ENCODE measurements at regions not wholly inside any gene's neighbourhood (a gene's known extent, or its start where the extent isn't known, plus 50 kb on each side); places are given as distances from the start of the nearest gene placed in this dataset.

DNA sequence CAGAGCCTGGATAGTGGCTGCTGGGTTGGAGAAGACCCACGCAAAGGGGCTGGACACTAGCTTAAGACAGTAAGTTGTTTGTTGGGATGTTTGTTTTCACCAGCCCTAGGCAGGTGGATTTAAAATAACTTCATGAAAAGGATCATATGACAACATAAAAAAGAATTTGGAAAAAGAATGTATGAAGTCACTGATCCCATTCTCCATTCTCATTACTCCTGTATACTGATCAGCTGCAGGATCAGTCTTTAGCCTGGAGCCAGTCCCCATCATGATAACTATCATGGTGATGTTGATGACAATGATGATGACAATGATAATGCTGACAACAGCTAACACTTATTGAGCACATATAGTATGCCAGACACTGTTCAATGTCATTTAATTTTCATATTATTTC, 92.1 kb upstream of the IFNE start:
- CTCF ChIA-PET, result interaction anchor here (1.2 kb wide), 1 partner anchor 217 kb away, joined by 3 read pairs; no protein-coding TSS in a partner anchor
- H3K27ac Mint-ChIP-seq, result no peak overlapping the region
- no peak for DNase-seq
- H3K36me3 Mint-ChIP-seq, result no peaks in the 10 kb centered on the region
- peaks cover 23% of the 10 kb centered on the region for H3K27me3 Mint-ChIP-seq
- no peak overlapping the region for H3K4me3 Mint-ChIP-seq
- peaks cover 30% of the 10 kb centered on the region for H3K4me1 Mint-ChIP-seq
- no peaks in the 10 kb centered on the region for H3K9me3 Mint-ChIP-seq

DNA sequence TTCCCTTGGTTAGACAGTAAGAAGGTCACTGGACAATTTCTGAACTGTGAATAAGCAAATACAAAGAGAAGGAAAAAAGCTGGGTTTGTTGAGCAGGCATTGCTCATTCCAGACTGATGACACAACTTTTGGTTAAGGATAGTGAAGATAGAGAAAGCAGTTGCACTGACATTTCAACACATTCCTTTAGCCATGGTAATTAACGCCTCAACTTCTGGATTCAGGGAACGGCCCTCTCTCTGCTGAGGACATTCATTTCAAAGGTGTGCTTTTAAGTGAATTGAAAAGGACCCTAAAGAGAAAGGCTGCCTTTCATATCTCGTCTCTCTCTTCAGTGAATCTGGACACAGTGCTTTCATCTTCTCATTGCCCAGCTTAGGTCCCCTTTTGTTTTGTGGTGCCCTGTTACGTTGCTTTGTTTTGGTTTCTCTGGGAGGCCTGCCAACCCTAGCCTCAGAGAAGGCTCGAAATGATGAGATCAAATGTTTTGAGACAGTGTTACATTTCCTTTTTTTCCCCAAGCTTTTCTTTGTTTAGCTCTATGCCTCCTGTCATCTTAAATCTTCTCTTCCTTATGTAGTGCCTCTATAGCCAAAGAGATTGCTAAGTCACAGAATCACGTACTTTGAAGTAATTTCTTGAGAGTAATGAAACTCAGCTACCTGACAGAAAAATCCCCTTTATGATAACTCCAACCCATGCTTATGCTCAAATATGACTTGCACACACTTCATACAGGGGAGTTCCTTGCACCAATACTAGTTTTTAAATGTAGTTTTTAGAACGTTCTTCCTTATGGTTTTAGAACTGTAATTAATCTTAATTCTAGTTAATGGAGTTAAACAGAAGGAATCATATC, 94.4 kb upstream of the IFNE start:
- Mint-ChIP-seq H3K27ac (peak overlapping the region; percentile 72), H3K36me3 (no peaks in the 10 kb centered on the region), H3K27me3 (peaks cover 19% of the 10 kb centered on the region), H3K4me3 (peak overlapping the region; percentile 2), H3K9me3 (no peaks in the 10 kb centered on the region), H3K4me1 (peaks cover 38% of the 10 kb centered on the region)
- peak; percentile 49 for DNase-seq
- CTCF ChIA-PET, result interaction anchor here (0.7 to 0.9 kb wide), 4 partner anchors 12 to 214 kb away, joined by 3 to 4 read pairs (median 3); no protein-coding TSS in a partner anchor

DNA sequence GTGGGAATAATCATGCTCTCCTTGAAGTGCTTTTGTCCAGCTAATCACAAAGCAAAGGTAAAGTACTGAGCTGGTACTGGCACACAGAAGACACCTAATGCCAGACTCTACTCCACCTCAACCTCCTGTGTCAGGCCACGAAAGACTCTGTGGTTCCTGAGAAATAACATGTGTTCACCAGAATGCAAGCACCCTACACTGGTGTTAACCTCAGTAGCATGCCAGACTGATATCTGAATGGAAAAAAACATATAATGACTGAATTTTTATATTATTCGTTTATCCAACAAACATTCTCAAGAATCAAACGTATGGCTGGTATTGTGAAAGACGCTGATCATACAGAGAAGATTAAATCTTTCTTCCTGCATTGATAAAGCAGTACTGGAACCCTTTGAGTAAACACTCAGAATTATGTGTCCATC, 97.1 kb upstream of the IFNE start:
- H3K4me1 Mint-ChIP-seq, result peaks cover 48% of the 10 kb centered on the region
- H3K27me3 Mint-ChIP-seq, result peaks cover 12% of the 10 kb centered on the region
- H3K9me3 Mint-ChIP-seq, result no peaks in the 10 kb centered on the region
- CTCF ChIA-PET, result interaction anchor here (0.9 kb wide), 1 partner anchor 113 kb away, joined by 3 read pairs; no protein-coding TSS in a partner anchor
- peak overlapping the region; percentile 69 for H3K4me3 Mint-ChIP-seq
- peak; percentile 60 for DNase-seq
- peak overlapping the region; percentile 88 for H3K27ac Mint-ChIP-seq
- H3K36me3 Mint-ChIP-seq, result no peaks in the 10 kb centered on the region

DNA sequence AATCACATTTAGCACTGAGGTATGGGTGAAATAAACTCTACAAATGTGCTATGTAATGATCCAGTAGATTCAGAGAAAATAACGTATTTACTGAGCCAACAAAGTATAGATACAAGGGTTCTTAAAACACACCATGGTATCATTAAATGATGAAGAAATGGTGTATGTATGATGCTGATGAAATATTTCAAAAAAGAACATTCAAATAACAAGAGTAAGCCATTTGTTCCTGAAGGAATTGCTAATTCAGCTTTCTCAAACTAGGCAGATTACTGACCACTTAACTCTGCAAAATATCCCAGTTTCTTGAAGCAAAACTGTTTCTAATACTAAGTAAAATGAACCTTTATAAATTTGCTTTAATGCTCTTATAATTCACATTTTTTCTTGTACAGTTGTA, 97.6 kb upstream of the IFNE start:
- no peak for DNase-seq
- no peak overlapping the region for H3K27ac Mint-ChIP-seq
- H3K27me3 Mint-ChIP-seq, result peaks cover 11% of the 10 kb centered on the region
- no peaks in the 10 kb centered on the region for H3K36me3 Mint-ChIP-seq
- H3K4me3 Mint-ChIP-seq, result no peak overlapping the region
- CTCF ChIA-PET, result no interaction called here
- H3K9me3 Mint-ChIP-seq, result no peaks in the 10 kb centered on the region
- peaks cover 48% of the 10 kb centered on the region for H3K4me1 Mint-ChIP-seq

DNA sequence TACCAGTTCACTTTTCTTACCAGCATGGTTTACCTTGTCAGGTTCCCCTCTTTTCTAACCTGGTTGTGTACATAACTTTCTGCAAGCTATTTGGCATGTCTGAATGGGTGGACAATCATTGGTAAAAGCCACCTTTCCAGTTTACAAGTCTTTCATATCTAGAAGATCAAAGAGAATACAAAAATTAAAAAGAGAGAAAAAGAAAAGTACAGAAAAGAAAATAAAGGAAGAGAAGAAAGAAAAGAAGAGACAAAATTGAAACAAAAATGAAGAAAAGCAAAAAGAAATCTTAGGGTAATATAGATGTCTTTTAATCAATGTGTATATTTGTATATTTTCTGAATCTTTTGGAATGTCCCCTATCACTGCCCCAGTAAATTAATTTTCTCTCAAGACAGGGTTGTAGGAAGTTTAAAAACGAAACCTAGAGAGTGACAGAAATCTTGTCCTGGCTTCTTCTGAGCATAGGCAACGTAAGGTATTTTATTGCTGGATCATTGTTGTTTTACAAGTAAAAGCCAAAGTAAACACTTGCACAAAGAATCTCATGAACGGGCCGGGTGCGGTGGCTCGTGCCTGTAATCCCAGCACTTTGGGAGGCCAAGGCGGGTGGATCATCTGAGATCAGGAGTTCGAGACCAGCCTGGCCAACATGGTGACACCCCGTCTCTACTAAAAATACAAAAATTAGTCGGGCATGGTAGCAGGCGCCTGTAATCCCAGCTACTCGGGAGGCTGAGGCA, 98.7 kb upstream of the IFNE start:
- Mint-ChIP-seq H3K4me3 (no peak overlapping the region), H3K27ac (no peak overlapping the region), H3K9me3 (no peaks in the 10 kb centered on the region), H3K36me3 (no peaks in the 10 kb centered on the region), H3K4me1 (peaks cover 48% of the 10 kb centered on the region), H3K27me3 (peaks cover 4% of the 10 kb centered on the region)
- DNase-seq, result no peak
- CTCF ChIA-PET, result interaction anchor here (0.7 kb wide), 1 partner anchor 228 kb away, joined by 4 read pairs; no protein-coding TSS in a partner anchor

DNA sequence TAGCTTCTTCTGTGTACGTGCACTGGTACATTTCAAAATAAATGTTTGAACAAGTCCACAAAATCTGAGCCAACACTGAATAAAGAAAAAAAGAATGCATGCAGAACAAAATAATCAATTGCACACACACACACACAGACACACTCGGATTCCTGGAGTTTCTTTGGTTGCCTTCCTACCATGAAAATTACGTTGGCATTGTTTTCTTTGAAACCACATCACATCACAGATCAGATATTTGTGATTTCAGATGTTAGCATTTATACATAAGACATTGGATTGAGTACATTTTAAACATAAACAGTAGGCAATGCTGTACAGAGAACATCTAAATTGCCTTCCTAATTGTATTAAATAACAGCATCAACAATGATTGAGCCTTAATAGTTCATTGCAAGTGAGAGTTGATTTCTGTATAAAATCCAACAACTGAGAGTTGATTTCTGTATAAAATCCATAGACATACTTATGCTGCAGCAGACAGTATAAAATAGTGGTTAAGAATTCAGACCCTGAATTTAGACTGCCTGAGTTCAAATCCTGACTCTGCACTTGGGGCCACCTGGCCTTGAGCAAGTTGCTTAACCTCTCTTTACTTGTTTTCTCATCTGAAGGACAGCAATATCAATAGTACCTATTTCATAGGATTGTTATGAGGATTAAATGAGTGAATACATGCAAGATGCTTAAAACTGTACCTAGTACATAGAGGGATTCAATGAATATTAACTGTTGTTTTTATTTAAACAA, 101.7 kb upstream of the IFNE start:
- Mint-ChIP-seq H3K27ac (no peak overlapping the region), H3K27me3 (peaks cover 4% of the 10 kb centered on the region), H3K4me3 (no peak overlapping the region), H3K4me1 (peaks cover 22% of the 10 kb centered on the region), H3K9me3 (no peaks in the 10 kb centered on the region), H3K36me3 (no peaks in the 10 kb centered on the region)
- CTCF ChIA-PET, result no interaction called here
- DNase-seq, result no peak

DNA sequence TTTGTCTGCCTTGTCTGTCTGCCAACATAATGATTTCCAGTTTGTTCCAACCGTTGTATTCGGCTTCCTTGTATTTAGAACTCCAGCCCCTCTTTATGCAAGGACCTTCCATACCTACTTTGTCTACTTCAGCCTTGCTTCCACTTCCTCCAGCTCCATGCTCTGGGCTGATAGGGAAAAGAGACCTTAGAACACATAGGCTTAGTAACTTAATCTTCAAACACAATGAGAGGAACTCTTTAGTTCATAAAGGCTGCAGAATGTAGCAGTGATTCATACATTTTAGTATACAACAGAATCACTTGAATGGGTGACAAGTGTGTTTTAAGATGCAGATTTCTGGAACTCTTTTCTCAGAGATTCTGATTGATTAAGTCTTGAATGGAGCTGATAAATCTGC, 102.8 kb upstream of the IFNE start:
- no peaks in the 10 kb centered on the region for H3K36me3 Mint-ChIP-seq
- H3K4me1 Mint-ChIP-seq, result peaks cover 12% of the 10 kb centered on the region
- no peaks in the 10 kb centered on the region for H3K9me3 Mint-ChIP-seq
- no peak overlapping the region for H3K27ac Mint-ChIP-seq
- H3K4me3 Mint-ChIP-seq, result no peak overlapping the region
- peaks cover 4% of the 10 kb centered on the region for H3K27me3 Mint-ChIP-seq
- DNase-seq, result no peak
- CTCF ChIA-PET, result no interaction called here

DNA sequence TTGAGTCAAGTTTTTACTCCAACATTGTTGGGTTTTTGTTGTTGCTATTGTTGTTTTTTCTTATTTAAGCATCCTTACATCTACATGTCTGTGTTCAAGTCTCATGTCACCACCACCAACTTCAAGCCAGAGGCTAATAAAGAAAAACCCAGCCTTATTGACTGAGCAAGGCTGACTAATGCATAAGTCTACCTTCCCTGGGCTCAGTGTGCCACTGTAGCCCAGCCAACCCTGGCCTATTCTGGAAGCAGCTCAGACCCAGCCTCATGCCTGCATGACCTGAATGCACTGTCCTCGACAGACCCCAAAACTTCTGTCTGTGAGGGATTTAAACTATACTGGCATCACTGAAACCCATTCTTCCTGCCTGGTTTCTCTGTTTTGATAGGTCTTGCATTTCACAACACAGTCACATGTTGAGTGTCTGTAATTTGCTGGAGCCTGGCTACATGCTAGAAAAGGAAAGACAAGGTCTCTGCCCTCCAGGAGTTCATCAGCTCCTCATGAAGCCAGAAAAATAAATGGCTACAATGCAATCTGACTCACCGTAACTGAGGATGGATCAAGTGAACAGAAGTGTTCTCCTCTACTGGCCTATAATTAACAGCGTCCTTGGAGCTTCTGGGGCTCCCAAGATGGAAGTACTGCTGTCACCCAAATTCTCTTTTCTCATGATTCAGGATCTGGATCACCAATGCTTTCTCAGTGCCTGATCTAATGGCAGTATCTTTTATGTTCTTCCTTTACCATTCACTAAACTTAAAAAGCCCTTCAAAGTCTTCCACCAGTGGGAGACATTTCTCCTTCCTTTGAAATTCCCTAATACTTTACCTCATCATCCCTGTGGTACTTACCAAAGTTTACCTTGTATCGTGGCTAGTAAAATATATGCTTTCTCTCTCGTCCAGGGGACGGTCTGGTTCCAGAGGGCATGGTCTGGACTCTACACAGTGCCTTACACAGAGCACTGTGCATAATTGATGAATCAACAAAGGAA, 103.9 kb upstream of the IFNE start:
- DNase-seq, result no peak
- CTCF ChIA-PET, result interaction anchor here (0.6 kb wide), 1 partner anchor 20 kb away, joined by 3 read pairs; no protein-coding TSS in a partner anchor
- no peaks in the 10 kb centered on the region for H3K9me3 Mint-ChIP-seq
- peaks cover 4% of the 10 kb centered on the region for H3K27me3 Mint-ChIP-seq
- H3K4me3 Mint-ChIP-seq, result no peak overlapping the region
- no peaks in the 10 kb centered on the region for H3K36me3 Mint-ChIP-seq
- peaks cover 10% of the 10 kb centered on the region for H3K4me1 Mint-ChIP-seq
- no peak overlapping the region for H3K27ac Mint-ChIP-seq

DNA sequence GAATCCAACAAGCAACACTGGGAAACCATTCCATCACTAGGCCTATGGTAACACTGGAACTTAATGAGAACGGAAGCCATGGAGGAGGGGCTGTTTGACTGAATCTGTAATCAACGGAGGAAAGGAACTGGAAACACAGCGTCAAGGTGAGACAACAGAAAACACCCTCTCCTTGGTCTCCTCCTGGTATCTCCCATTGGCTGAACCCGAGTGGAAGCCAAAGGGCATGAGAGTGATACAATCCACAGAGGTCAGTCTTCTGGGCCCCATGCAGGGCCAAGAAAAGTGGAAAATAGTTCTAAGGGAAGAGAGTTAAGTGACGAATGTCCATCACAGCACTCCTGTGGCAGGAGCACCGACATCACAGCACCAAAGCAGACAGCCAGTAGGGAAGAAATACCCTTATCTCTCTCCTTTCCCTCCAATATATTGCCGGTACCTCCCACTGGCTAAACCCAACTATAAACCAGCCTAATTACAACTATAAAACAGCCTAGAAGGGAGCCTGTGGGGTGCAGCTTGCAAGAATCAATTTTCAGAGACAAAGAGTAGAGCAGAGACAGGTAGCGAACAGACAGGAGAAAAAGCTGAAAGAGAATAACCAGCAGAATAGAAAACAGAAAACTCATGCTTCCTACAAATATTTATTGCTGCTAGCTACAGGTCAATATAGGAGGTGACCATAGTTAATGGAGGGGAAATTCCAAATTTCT, 107.4 kb upstream of the IFNE start:
- Mint-ChIP-seq H3K4me1 (peaks cover 13% of the 10 kb centered on the region), H3K27me3 (no peaks in the 10 kb centered on the region), H3K4me3 (no peak overlapping the region), H3K27ac (no peak overlapping the region), H3K36me3 (no peaks in the 10 kb centered on the region), H3K9me3 (no peaks in the 10 kb centered on the region)
- DNase-seq, result no peak
- CTCF ChIA-PET, result no interaction called here

DNA sequence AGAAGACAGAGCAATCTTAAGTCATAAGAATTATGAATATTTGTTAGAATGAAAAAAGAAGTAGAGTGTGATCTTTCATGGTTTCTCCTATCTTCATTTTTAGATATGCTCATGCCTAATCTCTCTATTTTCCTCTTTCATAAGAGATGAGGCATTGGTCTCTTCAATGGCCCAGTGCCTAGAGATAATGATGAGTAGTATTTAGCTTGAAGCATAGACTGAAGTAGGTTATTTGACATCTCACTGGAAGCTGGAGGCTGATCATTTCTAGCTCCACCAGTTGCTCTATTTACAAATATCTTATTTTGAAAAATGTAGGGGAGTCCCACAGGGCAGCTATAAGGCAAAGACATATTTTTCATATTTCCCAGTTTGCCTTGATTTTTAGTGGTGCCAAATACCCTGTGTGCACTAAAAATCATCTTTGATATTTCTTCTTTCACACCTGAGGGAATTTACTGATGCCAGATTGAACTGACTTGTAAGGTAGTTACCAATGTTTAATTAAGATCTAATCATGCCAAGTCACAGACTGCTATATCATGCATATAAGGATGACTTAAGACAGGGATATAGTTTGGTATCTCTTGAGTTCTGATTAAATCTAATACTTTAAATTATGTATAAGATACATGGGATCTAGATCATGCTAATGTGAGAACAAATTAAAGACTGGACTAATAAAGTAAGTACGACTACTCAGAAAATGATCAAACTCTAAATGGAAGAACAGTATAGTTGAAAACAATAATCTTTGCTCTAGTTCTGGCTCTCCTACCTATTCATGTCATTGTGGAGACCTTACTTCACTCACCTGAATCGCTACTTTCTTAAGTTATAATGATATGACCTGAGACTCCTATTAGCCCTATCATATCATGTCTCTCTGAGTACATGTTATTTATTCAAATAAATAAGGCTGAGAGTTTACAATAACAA, 108.2 kb upstream of the IFNE start:
- no peak overlapping the region for H3K27ac Mint-ChIP-seq
- peaks cover 13% of the 10 kb centered on the region for H3K4me1 Mint-ChIP-seq
- no peaks in the 10 kb centered on the region for H3K36me3 Mint-ChIP-seq
- no peaks in the 10 kb centered on the region for H3K27me3 Mint-ChIP-seq
- no peak for DNase-seq
- H3K9me3 Mint-ChIP-seq, result no peaks in the 10 kb centered on the region
- CTCF ChIA-PET, result no interaction called here
- H3K4me3 Mint-ChIP-seq, result no peak overlapping the region

DNA sequence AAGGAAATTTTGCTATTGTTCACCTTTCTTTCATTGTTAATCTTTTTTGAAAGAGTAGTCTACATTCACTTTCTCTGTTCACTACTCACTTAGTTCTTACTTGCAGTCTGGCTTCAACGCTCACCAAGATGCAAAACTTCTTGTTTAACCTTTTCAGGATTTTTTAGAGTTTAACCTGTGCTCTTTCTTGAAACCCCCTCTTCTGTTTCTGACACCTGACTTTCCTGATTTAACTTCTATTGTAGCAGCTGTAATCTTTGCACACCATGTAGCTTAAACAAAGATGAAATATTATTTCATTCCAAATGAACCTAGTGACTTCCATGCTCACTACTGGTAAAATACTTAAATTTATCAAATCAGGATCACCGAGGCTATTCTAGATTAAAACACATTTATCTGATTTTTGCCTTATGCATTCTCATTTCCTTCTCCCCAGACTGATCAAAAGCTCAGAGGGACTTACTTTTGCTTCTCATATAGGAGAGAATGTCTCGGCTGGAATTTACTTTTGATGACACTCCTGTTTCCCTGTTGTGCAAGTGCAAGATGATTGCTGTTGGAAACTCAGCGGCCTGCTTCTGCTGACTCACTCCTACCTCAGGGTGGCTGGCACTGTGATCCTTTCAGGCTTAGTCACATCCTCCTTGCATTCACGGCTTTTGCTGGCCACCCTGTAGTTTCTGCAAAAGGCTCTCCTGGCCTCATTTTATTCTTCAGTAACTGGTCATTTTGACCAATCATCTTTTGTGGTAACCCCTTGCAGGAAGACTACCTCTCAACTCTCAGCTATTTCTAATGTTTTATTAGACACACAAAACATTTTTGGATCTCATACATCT, 109.3 kb upstream of the IFNE start:
- no peak overlapping the region for H3K27ac Mint-ChIP-seq
- H3K27me3 Mint-ChIP-seq, result no peaks in the 10 kb centered on the region
- peaks cover 13% of the 10 kb centered on the region for H3K4me1 Mint-ChIP-seq
- H3K9me3 Mint-ChIP-seq, result no peaks in the 10 kb centered on the region
- H3K4me3 Mint-ChIP-seq, result no peak overlapping the region
- CTCF ChIA-PET, result no interaction called here
- DNase-seq, result peak; percentile 45
- H3K36me3 Mint-ChIP-seq, result no peaks in the 10 kb centered on the region

DNA sequence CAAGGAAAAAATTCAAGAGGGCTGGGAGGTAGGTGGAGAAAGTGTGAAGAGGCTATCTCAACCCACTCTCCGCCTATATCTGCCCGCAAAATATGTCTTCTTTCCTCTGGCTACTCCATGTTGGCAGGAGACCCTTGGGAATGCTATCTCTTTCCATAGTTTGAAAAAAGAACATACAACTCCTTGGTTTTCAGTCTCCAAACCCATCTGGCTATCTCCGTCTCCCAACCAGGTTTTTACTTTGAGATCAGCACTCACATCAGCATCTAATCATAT, 109.9 kb upstream of the IFNE start:
- CTCF ChIA-PET, result no interaction called here
- Mint-ChIP-seq H3K36me3 (no peaks in the 10 kb centered on the region), H3K9me3 (no peaks in the 10 kb centered on the region), H3K4me1 (peaks cover 13% of the 10 kb centered on the region), H3K27me3 (no peaks in the 10 kb centered on the region), H3K27ac (no peak overlapping the region), H3K4me3 (no peak overlapping the region)
- no peak for DNase-seq
